ENCODE measurements at regions not wholly inside any gene's neighbourhood (a gene's known extent, or its start where the extent isn't known, plus 50 kb on each side); places are given as distances from the start of the nearest gene placed in this dataset.

GRCh38 chrX:69015156-69015555 lies 150.1 kb downstream of the PJA1 start:
- H3K36me3 Mint-ChIP-seq: no peaks in the 10 kb centered on the region
- no peak overlapping the region for H3K27ac Mint-ChIP-seq
- no peaks in the 10 kb centered on the region for H3K4me1 Mint-ChIP-seq
- H3K4me3 Mint-ChIP-seq: no peak overlapping the region
- H3K9me3 Mint-ChIP-seq: no peaks in the 10 kb centered on the region
- no peaks in the 10 kb centered on the region for H3K27me3 Mint-ChIP-seq
- no peak for ATAC-seq

GRCh38 chrX:69014200-69014599 lies 151.1 kb downstream of the PJA1 start:
- H3K36me3 Mint-ChIP-seq: no peaks in the 10 kb centered on the region
- no peak for ATAC-seq
- no peak overlapping the region for H3K27ac Mint-ChIP-seq
- no peaks in the 10 kb centered on the region for H3K4me1 Mint-ChIP-seq
- no peaks in the 10 kb centered on the region for H3K27me3 Mint-ChIP-seq
- H3K4me3 Mint-ChIP-seq: no peak overlapping the region
- no peaks in the 10 kb centered on the region for H3K9me3 Mint-ChIP-seq

- Mint-ChIP-seq H3K4me1 (no peaks in the 10 kb centered on the region), H3K9me3 (no peaks in the 10 kb centered on the region), H3K27ac (no peak overlapping the region), H3K27me3 (no peaks in the 10 kb centered on the region), H3K36me3 (no peaks in the 10 kb centered on the region), H3K4me3 (no peak overlapping the region)
- ATAC-seq: no peak
These were observed 154.9 kb downstream of the PJA1 start for GRCh38 chrX:69010339-69010738.

DNA sequence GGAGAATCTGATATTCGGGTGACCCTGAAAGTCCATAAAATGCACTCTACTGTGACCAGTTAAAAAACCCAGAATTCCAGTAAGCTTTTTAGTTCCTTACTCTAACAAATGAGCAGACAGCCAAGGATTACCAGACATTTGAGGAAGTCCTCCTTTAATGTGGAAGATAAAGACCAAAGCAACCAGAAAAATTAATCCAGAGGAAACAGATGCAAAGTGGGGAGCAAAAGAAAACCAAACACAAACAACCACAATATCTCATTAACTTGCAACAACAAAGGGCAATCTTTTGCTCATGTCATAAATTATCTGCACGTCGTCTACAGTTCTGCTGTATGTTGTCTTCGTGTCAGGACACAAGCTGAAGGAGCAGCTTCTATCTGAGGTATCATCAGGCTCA lies 164.4 kb downstream of the PJA1 start:
- Mint-ChIP-seq H3K9me3 (no peaks in the 10 kb centered on the region), H3K27ac (no peak overlapping the region), H3K4me1 (no peaks in the 10 kb centered on the region), H3K27me3 (peaks cover 13% of the 10 kb centered on the region), H3K4me3 (no peak overlapping the region), H3K36me3 (no peaks in the 10 kb centered on the region)
- no peak for ATAC-seq

DNA sequence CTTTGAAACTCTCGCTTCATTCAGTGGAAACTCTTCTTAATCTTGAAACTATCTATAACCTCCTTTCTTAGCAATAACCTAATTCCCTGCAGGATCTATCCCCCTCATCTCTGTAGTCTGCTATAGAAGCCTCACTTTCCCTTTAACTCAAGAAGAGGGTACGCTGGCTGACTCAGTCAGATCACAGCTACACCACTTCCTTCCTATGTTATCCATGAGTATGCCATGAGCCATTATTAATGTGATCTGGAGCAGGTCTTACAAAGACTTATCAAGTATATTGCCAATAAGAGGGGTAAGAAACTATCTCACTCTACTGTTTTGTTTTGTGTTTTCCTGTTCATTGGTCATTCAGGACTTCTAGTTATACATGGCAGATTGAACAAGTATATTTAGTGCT lies 165.3 kb downstream of the PJA1 start:
- no peak for ATAC-seq
- no peak overlapping the region for H3K4me3 Mint-ChIP-seq
- H3K9me3 Mint-ChIP-seq: no peaks in the 10 kb centered on the region
- H3K4me1 Mint-ChIP-seq: no peaks in the 10 kb centered on the region
- peaks cover 22% of the 10 kb centered on the region for H3K27me3 Mint-ChIP-seq
- no peak overlapping the region for H3K27ac Mint-ChIP-seq
- H3K36me3 Mint-ChIP-seq: no peaks in the 10 kb centered on the region

DNA sequence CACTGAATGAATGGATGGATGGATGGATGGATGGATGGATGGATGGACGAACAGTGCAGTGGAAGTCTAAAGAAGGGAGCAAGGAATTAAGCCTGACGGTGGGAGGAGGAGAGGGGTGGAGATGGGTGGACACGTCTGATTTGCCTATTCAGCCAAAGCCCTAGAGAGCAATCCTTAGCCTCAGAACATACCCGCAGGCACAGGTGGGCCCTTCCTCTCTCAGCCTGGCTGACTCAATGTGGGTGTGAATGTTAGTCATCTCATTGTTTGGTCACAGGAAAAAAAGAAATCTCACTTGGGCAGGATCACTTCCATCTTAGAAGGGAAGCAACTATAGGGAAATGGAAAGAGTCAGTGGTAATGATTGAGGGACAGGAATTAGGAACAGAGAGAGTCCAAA lies 165.9 kb downstream of the PJA1 start:
- Mint-ChIP-seq H3K36me3 (no peaks in the 10 kb centered on the region), H3K4me1 (no peaks in the 10 kb centered on the region), H3K9me3 (no peaks in the 10 kb centered on the region), H3K27me3 (peaks cover 22% of the 10 kb centered on the region), H3K4me3 (no peak overlapping the region), H3K27ac (no peak overlapping the region)
- no peak for ATAC-seq

DNA sequence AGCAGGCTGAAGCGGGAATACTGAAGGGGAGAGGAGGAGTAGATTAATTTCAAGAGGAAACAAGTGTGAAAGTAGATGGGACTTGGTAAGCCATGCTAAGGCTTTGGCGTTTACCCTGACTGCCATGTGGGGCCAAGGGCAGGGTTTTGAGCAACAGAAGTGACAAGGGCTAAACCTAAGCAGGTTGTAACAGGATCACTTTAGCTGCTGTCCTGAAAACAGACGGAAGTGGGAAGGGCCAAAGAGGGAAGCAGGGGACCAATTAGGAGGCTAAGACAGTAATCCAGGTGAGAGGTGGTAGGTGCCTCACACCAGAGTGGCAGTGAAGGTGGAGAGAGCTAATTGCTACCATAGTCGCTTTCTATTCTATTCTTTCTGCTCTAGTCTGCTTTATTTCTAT lies 166.5 kb downstream of the PJA1 start:
- no peaks in the 10 kb centered on the region for H3K9me3 Mint-ChIP-seq
- no peak for ATAC-seq

DNA sequence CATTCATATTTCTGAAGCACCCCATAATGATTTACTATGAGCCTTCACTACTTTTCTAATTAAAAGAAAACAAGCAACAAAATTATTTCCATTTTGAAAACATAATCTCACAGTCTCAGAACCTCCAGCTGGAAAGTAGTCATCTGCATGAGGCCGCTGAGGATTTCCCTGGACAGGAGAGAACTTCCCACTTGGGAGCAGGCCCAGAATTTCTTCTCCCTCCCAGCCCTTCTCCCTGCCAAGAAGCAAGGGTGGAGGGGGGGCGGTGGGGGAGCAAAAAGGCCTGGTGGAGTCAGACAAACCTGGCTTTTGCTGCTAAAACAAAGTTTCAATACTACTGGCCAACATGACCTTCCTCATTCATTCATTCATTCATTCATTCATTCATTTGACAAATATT lies 167.3 kb downstream of the PJA1 start:
- Mint-ChIP-seq H3K4me1 (no peaks in the 10 kb centered on the region), H3K4me3 (no peak overlapping the region), H3K36me3 (no peaks in the 10 kb centered on the region), H3K27ac (no peak overlapping the region), H3K9me3 (no peaks in the 10 kb centered on the region), H3K27me3 (peaks cover 22% of the 10 kb centered on the region)
- ATAC-seq: no peak

More for the DNA sequence above, 166.5 kb downstream of the PJA1 start:
- Mint-ChIP-seq H3K27me3 (peaks cover 22% of the 10 kb centered on the region), H3K4me3 (no peak overlapping the region), H3K36me3 (no peaks in the 10 kb centered on the region), H3K4me1 (no peaks in the 10 kb centered on the region), H3K27ac (no peak overlapping the region)

GRCh38 chrX:68997511-68997910 lies 167.7 kb downstream of the PJA1 start:
- no peak for ATAC-seq
- Mint-ChIP-seq H3K27me3 (peaks cover 22% of the 10 kb centered on the region), H3K4me3 (no peak overlapping the region), H3K36me3 (no peaks in the 10 kb centered on the region), H3K27ac (no peak overlapping the region), H3K9me3 (no peaks in the 10 kb centered on the region), H3K4me1 (no peaks in the 10 kb centered on the region)

GRCh38 chrX:68995780-68996551 lies 167.1 kb downstream of the EFNB1 start:
- no peaks in the 10 kb centered on the region for H3K4me1 Mint-ChIP-seq
- H3K9me3 Mint-ChIP-seq: no peaks in the 10 kb centered on the region
- no peak overlapping the region for H3K27ac Mint-ChIP-seq
- peaks cover 22% of the 10 kb centered on the region for H3K27me3 Mint-ChIP-seq
- H3K4me3 Mint-ChIP-seq: no peak overlapping the region
- no peak for ATAC-seq
- H3K36me3 Mint-ChIP-seq: no peaks in the 10 kb centered on the region

DNA sequence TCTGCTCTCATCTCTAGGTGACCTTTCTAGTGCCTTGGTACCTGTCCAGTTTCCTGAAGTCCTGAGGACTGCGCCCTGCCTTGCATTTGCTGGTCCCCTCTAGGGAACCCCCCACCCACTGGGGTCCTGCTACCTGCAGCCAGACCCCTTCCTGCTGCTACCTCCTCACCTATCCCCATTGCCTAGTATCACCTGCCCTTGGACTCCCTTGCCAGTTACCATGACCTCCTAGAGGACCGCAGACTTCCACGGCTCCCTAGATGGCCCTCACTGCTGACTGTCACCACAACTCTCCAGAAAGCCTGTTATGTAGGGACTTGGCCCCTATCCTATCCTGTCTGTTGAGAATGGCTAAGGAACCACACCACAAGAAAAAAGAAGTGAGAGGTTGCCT lies 166.6 kb downstream of the EFNB1 start:
- no peak for ATAC-seq
- H3K4me3 Mint-ChIP-seq: no peak overlapping the region
- H3K4me1 Mint-ChIP-seq: no peaks in the 10 kb centered on the region
- H3K27me3 Mint-ChIP-seq: peaks cover 22% of the 10 kb centered on the region
- no peak overlapping the region for H3K27ac Mint-ChIP-seq
- H3K36me3 Mint-ChIP-seq: no peaks in the 10 kb centered on the region
- H3K9me3 Mint-ChIP-seq: no peaks in the 10 kb centered on the region

DNA sequence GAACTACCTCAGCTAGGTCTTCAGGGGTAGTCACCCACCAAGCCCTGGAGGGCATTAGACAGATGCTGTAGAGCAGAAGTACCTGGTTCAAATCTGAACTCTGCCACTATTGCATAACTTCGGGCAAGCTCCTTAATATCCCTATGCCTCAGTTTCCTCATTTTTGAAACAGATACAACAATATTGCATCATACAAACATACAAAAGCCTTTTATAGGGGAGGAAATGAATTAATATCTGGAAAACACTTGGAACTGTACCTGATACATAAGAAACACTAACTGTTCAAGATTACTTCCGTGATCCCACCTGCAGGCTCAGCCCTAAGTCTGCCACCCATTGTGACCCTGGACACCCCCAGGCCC lies 166.1 kb downstream of the EFNB1 start:
- no peaks in the 10 kb centered on the region for H3K9me3 Mint-ChIP-seq
- ATAC-seq: no peak
- no peak overlapping the region for H3K4me3 Mint-ChIP-seq
- H3K36me3 Mint-ChIP-seq: no peaks in the 10 kb centered on the region
- no peaks in the 10 kb centered on the region for H3K4me1 Mint-ChIP-seq
- H3K27me3 Mint-ChIP-seq: peaks cover 22% of the 10 kb centered on the region
- H3K27ac Mint-ChIP-seq: no peak overlapping the region

GRCh38 chrX:68994135-68994890 lies 165.5 kb downstream of the EFNB1 start:
- Mint-ChIP-seq H3K27ac (no peak overlapping the region), H3K36me3 (no peaks in the 10 kb centered on the region), H3K4me1 (no peaks in the 10 kb centered on the region), H3K4me3 (no peak overlapping the region), H3K27me3 (peaks cover 22% of the 10 kb centered on the region), H3K9me3 (no peaks in the 10 kb centered on the region)
- ATAC-seq: no peak

GRCh38 chrX:68992821-68993397 lies 164.1 kb downstream of the EFNB1 start:
- Mint-ChIP-seq H3K27me3 (peaks cover 22% of the 10 kb centered on the region), H3K27ac (no peak overlapping the region), H3K36me3 (no peaks in the 10 kb centered on the region), H3K9me3 (no peaks in the 10 kb centered on the region), H3K4me3 (no peak overlapping the region), H3K4me1 (no peaks in the 10 kb centered on the region)
- no peak for ATAC-seq

- H3K4me3 Mint-ChIP-seq: no peak overlapping the region
- peaks cover 19% of the 10 kb centered on the region for H3K27me3 Mint-ChIP-seq
- H3K9me3 Mint-ChIP-seq: no peaks in the 10 kb centered on the region
- no peaks in the 10 kb centered on the region for H3K36me3 Mint-ChIP-seq
- H3K4me1 Mint-ChIP-seq: no peaks in the 10 kb centered on the region
- no peak overlapping the region for H3K27ac Mint-ChIP-seq
- no peak for ATAC-seq
These were observed 163.0 kb downstream of the EFNB1 start for GRCh38 chrX:68991691-68992345.
